ENCODE measurements at regions not wholly inside any gene's neighbourhood (a gene's known extent, or its start where the extent isn't known, plus 50 kb on each side); places are given as distances from the start of the nearest gene placed in this dataset.

DNA sequence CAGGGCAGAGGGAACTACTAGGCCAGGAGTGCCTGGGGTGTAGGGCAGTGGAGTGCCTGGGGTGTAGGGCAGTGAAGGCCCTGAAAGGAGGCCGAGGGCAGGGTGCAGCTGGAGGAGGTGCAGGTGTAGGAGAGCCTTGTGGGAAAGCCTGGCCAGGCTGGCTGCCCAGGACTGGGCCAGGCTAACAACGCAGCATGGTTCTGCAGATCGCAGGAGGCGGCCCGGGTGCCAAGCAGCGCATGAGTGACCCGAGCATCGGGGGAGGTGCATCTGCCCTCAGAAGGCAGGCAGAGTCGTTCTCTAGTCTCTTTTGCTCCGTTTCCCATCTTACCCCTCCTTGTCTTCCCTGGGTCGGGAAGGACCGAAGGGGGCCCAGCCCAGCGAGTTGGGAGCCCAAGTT lies 151.5 kb upstream of the PHACTR3 start:
- TF ChIP-seq YY1 (IDR thresholded peaks at IDR 0.05; ENCODE audit: insufficient read depth, insufficient read length) = no peak
- TF ChIP-seq SUZ12 (IDR thresholded peaks at IDR 0.05; ENCODE audit: extremely low read depth, insufficient read depth, insufficient read length) = no peak
